Activated gamma-delta T cell treated with anti-CD3 and anti-CD28 coated beads, Interleukin-2, amount 50 U/mL, for 16 hours (primary cell): ENCODE measurements at regions not wholly inside any gene's neighbourhood (a gene's known extent, or its start where the extent isn't known, plus 50 kb on each side); places are given as distances from the start of the nearest gene placed in this dataset.
"Not testable (repeated sequence)": the region's sequence is repeated elsewhere in the genome, so short reads cannot be mapped to it uniquely, and the experiment has no call there.

Experiments
- DNase-seq: peaks from one replicate; pipeline ENCODE4 v3.0.0-alpha.2; 2020; ENCODE audit warnings: low read depth

DNA sequence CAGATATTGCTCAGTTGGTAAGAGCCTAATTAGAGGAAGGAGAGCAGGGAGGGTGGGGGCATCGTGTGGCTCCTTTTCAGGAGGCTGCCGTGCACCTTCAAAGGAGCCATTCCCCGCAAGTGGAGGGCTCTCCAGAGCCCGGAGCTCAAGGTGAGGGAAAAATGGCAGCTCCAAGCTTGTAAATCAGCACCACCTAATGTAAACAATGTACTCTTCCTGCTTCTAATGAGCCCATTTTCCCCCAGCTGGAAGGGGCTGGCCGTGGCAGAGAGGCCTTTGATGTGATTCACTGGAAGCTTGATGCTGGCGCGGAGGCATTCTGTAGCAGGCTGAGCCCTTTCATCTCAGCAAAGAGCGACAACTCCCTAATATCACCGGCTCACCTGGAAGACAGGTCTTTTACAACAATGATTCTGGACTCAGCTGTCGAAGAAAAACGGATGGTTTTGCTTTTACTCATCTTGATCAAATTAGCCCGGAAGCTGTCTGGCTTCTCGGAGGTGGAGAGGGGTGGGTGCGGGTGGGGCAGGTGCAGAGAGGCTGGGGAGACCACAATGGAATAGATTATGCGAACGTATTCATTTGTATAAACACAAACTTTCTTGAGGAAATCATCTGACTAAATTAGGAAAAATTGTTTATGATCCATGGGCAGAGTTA lies 112.5 kb downstream of the RRAGC start:
- DNase-seq, result no peak

DNA sequence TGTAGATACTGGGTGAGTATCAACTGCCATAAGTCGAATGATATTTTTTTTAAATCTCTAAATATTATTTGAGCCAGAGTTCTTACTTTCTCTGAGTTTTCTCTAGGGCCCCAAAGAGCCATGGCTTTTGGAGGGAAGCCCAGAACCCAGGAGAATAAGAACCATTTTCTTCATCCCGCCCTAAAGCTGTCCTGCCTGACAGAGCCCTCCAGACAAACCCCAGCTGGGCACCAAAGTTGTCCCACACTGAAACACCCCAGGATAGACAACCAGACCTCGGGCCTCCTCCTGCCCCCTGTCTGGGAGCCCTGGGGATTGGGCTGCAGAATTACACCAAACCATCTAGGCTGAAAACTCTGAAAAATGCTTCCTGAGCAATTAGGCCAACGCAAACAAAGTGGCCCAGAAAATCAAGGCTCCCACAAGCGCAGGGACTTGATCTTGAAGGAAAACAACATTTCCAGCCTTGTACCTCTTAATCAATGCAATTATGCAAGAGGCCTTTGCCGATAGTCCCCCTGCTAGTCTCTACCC lies 113.1 kb downstream of the RRAGC start:
- no peak for DNase-seq

DNA sequence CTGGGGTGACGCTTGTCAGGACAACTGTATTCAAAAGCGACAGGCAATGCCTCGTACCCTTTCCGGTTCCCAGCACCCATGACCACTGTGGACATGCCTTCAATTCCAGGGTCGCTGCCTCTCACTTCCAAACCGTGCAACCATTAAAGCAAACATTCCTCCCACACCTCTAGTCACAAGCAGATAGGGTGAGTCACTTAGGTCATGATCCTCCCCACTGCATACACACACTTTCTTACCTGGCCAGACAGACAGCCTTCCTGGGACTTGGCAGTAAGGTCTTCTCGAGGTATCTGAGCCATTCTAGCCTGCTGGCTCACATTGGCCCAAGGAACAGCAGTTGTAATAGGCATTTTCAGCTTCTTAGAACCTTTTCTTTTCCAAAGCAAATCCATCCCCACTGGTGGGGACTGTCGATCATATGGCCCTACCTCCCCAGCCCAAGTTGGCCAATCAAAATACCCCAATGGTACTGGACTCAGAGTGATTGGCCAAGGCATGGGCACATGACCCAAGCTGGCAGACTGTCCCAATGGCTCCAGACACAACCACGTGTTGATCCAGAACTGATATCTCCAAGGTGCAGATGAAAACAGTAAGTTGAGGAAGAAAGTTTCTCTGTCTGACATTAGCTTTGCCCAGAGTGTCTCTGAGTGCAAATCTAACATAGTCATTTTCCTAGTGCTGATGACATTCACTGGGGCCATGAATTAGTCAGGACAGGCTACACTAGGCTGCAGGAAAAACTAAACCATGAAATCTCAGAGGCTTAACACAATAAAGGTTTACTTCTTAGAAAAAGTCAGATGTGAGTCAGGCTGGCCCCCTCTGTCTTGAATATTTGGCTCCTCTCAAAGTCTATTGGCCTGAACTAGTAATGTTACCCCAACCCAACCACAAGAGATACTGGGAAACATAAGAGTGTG lies 113.8 kb downstream of the RRAGC start:
- DNase-seq, result no peak

DNA sequence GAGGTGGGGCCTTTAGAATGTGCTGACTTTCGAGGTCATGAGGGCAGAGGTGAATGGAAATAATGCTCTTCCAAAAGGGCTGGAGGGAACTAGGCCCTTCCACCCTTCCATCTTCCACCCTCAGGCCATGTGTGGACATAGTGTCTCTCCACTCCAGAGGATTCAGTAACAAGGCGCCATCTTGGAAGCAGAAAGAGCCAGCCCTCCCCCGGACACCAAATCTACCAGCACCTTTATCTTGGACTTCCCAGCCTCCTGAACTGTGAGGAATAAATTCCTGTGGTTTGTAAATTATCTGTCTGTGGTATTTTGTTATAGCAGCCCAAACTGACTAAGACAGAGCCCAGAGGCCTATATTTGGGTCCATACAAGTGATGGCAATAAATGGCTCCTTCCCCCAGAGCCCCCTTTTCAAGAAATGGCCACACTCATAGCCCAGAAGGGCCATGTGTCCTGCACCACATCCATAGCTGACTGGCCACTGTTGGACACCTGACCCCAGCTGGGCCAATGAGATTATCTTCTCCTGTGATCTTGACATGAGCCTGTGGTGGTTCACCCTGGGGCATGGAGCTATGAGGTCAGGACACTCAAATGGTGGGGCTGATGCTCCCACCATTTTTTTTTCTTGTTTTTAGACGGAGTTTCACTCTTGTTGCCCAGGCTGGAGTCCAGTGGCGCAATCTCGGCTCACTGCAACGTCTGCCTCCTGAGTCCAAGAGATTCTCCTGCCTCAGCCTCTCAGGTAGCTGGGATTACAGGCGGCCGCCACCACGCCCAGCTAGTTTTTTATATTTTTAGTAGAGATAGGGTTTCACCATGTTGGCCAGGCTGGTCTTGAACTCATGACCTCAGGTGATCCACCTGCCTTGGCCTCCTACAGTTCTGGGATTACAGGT lies 114.9 kb downstream of the RRAGC start:
- DNase-seq, result no peak

DNA sequence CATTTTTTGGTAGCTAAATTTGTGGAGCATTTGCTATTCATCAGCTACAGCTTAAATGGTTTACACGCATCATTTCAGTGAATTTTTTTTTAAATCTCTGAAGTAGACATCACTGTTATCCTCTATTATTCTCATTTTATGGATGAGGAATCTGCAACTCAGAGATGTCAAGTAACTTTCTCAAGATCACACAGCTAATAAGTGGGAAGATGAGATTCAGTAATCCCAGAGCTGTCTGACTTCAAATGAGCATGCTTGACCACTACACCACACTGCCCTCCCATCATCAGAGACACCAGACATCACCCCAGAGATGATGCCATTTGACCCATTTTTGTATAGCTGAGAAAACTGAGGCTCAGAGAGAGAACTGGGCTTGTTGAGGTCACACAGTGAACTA lies 116.4 kb downstream of the RRAGC start:
- no peak for DNase-seq

DNA sequence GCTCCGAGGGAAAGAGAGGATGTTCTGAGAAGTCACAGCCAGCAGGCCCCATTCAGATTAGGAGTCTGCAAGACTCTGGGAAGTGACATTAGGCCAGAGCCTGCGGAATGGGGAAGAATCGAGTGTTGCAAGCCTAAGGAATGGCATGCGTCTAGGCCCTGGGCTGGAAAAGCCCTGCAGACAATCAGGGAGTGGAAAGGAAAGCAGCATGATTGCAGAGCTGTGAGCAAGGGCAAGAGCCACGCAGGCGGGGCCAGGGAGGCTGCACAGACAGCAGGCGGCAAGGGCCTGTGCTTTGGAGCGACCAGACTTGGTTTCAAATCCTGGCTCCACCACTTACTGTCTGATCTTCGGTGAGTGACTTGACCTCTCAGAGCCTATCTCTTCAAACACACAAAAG lies 118.2 kb downstream of the RRAGC start:
- no peak for DNase-seq

DNA sequence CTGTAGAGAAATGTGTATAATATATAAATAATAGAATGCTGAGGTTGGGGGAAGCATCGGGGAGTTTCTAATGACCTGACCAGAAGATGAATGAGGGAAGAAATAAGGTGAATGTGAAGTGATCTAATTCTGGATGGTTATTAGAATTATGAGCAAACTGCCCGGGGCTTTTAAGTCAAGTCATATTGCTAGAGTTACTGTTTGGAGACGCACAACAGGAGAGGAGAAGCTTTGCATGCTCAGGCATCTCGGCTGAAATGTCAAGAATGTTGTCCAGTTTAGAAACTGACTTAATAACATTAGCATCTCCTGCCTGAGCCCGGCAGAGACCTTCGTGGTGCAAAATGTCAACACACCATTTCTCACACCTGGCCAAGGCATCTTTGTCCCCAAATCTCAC lies 119.1 kb downstream of the RRAGC start:
- DNase-seq, result no peak

DNA sequence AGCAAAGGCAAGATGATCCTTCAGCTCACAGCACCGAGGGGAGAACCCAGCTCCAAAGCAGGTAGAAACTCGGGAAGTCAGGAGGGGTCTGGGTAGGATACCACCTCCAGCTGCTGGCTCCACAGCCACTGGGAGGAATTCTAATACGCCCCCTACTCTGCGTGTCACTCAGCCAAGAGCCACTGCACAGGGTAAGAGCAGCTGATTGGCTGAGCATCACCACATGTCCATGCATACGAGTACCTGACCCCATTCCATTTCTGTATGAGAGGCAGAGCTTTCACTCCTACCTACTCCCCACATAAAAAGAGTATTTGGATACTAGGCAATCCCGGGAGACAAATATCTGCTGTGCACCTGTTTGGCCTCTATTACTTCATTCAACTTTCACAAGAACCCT lies 121.4 kb downstream of the RRAGC start:
- no peak for DNase-seq

DNA sequence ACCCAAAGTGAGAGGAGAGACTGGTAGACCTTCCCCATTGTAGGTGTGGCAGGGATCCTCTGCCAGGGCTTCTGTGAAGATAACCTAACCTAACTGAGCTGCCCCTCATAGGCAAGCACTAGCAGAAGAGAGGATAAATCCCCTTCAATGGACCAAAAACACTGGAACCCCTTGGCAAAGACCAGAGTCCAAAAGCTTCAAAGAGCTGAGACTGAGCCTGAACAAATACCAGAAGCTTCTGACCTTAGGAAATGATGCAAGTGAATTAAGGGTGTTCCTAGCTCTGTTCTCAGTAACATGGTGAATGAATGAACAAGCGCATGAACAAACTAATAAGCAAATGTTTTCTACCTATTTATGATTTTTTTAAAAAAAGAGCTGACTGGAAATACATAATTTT lies 123.2 kb downstream of the RRAGC start:
- DNase-seq, result no peak

DNA sequence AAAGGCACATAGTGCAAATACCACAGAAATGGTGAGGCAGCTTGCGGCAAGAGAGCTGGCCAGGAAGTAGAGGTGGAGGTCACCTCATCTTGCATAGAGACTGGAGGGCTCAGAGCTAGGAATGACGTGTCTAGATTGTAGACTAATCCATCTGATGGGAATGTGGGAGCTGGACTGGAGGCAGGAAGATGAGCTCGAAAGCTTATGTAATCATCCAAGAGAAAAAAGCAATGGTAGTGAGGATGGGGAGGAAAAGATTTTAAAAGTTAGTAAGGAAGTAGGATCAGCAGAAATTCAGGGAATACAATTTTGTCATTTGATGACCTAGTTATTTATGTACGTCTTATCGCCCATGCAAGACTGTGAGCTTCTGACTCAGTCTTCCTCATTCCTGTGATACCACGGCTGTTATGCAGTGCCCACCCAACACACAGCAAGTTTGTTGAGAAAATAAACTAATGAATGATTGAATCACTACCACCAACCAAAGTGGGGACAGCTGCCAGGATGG lies 123.9 kb downstream of the RRAGC start:
- DNase-seq, result no peak

DNA sequence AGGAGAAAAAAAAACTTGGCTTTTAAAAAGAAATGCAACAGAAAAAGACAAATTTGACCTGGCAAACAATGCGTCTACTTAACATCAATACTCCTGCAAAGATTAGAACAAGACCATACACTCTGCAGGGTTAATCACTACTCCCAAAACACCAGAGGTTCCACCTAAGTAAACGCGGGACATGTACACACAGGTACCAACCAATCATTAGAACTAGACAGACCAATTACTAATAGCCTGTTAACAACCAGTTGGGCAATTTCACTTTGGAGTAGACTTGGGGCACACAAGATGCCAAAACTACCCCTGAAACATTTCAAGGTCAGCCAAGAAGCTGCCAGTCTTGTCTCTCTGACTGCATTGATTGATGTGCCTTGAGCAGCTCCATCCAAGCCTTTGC lies 125.8 kb downstream of the RRAGC start:
- no peak for DNase-seq

DNA sequence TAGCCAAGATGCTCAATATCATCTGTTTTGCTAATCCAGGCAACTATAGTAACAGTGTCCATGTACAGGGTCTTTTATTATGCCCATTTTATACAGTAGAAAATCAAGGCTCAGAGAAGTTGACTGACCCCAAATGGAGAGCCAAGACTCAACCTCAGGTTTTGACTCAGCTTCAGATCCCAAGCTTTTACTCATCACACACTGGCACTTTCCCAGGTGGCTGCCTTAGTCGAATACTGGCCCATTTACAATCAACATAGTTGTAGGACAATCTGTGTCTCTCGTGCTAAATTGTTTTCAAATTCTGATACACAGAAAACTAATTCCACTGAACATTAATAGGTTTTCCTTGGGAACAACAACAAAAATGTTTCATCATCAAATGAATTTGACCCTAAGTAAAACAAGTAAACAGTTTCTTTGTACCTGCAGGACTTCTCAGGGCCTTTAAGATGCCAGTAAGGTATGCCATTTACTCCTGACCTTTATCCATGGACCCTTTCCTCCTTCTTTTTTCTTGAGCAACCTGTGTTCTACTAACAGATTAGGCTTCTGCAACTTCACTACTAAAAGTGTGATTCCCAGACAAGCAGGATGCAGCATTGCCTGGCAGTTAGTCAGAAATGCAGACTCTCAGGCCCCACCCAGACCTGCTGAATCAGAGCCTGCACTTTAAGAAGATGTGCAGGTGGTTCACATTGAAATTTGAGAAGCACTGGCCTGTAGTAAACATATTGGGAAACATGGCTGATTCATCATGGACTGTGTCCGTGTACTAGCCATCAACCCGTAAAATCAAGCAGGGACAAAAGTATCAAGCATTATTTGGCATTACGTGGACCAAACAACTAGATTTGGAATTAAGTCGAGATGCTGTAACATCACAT lies 128.8 kb downstream of the RRAGC start:
- no peak for DNase-seq

DNA sequence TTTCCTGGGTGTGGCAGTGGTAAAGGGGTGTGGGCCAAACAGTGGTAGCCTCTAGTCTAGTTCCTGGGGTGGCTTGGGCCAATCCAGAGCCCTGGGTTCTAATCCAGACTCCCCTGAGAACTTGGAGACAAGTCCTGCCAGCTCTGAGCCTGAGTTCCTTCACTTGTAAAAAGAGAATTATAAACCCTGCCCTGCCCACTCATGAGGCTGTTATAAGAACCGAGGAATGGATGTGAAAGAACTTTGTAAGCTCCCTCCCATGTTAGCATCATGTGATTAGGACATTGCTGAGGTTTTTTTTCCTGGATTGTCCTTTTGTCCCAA lies 131.0 kb downstream of the RRAGC start:
- DNase-seq, result no peak

DNA sequence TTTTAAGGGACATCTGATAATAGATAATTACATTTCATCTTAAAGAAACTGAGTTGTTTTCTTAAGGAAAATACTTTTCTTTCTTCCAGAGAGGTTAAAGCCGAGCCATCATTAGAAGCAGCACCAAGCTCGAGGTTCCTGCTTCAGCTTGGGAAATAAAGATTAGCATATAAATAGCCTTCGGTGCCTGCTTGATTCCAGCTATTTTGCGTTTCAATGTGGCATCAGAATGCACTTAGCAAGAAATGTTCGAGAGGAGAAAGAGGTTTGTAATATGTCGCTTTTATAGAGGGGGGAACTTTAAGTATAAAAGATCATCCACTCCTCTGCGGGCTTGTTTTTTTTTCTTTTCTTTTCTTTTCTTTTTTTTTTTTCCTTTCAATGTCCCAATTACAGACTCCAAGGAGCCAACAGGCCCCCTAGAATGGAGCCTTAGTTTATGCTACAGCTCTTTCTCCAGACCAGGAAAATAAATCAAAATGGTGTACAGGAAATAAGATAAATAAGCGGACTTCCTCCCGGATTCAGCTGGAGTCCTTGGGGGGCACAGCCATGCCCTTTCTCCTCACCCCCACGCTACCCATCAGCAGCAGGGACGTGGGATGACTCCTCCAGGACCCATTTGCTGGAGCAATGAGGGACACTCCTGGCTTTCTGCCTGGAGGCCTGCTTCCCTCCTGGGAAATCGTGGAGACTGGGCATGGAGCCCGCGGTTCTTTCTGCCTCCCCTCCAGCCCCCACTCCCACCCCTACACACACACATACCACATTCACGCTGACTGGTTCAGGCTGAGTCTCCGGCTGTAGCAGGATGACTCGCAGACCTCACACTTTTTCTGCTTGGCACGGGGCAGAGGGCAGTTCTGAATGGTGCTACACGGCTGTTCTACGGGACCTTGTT lies 131.6 kb downstream of the RRAGC start:
- no peak for DNase-seq

DNA sequence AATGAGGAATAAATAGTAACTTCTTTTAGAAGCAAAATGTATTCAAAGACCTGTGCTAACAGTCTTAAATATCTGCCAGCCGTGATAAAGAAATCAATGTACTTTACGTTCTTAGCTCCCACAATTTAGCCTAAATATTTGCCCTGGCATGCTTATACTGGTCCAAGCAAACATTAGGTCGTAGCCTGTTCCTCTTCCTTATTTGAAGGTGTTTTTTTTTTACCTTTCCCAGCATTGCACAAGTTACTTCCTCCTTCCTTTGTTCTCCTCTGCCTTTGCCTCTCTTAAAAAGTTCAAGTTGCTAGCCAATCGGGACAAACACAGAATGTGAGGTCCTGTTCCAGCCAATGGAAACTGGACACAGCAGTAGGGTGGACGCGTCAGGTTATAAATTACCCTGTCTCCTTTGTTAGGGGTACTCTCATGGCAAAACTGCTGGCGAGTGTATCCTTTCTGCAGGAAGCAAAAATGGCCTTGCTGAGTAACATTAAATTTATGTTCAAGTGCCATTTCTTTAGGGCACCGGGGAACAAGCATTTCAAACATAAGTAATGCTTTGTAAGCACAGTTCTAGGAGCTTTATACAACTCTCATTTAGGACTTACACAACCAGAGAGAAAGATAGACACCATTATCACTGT lies 134.1 kb downstream of the RRAGC start:
- DNase-seq, result not testable (repeated sequence)

DNA sequence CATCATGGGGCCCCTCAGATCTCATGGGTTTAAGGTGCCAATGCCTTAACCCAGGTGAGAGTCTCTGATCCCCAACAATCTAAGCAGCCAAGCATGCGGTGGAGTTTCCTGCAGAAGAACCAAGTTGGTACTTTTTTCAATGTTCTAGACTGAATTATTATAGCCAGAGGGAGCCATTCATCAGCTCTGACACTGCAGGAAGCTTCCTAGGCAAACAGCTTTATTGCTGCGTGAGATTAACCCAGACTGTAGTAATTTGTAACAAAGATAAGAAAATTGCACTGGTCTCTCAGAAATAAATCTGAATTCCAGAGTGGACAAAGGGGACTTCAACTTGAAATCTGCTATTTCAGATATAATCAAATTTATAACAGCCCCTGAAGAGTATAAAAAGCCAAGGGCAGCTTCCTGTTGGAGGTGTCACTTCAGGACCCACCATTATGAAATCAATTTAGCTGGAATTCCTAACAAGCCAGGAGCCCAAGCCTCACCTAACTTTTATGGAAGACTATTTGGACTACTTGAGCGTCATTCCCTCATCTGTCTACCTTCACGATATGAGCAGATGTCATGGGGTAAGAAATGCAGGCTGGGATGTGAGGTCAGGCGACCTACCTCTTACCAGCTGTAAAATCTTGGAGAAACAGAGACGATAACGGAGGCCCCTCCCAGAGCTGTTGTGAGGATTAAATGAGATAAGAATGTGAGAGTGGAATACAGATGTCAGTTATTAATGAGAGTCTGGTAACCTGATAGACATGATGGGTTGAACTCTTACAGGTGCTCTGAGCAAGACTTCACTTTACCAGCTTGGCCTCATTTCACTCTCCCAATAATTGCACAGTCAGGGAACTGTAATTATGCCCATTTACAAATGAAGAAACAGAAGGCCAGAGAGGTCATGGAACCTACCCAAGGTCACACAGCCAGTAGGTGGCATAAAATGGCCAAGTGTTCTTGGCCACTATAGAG lies 135.1 kb downstream of the RRAGC start:
- DNase-seq, result no peak

DNA sequence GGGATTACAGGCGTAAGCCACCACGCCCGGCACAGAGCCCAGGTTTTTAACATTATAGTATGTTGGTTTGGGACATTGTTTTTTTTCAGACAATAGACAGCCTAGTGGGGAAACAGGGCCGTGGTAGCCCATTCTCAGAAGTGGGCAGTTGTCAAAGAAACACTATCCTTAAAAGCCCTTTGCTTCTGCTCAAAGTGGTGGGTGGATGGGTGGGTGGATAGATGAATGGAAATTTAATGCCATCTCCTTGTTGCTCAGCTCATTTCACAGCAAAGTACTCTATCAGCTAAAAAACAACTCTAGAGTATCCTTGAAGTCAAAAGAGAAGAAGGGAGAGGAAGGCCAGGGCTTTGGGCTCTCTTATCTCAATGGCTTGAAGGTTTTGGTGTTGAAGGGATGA lies 137.8 kb downstream of the RRAGC start:
- no peak for DNase-seq

DNA sequence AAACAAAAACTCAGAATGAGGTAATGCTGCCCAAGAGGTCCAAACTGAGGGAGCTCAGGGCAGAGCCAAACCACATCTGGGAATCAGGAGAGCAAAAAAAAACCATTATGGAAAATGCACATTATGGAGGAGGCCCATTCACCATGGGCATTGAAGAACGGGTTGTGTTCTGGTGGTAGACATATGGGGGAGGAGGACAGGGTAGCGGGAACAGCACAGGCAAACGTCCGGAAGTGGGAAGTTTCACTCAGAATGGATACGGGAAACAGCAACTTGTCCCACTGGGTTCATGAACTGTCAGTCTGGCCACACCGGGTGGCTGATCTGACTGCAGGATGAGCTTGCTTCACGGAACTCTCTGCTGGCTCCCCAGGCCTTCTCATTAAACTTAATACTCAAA lies 139.7 kb downstream of the RRAGC start:
- DNase-seq, result no peak
